GM23338 (cell line): ENCODE measurements at regions not wholly inside any gene's neighbourhood (a gene's known extent, or its start where the extent isn't known, plus 50 kb on each side); places are given as distances from the start of the nearest gene placed in this dataset.

Source experiments
- ATAC-seq: fragments of 200-7000 bp; cut with Tn5 transposase; 3 replicates; pipeline ENCODE4 v1.9.1; 2020
- DNase-seq: peaks from one replicate; pipeline ENCODE4 v3.0.0-alpha.2; 2015; ENCODE audit warnings: low spot score
- H2AFZ ChIP-seq: fragments of 200-600 bp; sonication (generic); 2 replicates; pipeline ENCODE4 v1.8.0; 2016; ENCODE audit warnings: antibody characterized with exemption, mild to moderate bottlenecking, moderate library complexity
- H3F3A ChIP-seq: fragments of 200-600 bp; sonication (generic); replicated peaks from 2 replicates; pipeline ENCODE4 v1.8.0; 2017; ENCODE audit warnings: antibody characterized with exemption, mixed run types, low read depth
- H3K27ac ChIP-seq: fragments of 200-600 bp; sonication (generic); 2 replicates; pipeline ENCODE4 v1.6.1; 2016; ENCODE audit warnings: low read depth
- H3K27me3 ChIP-seq: fragments of 200-600 bp; sonication (generic); 2 replicates; pipeline ENCODE4 v1.8.0; 2016; ENCODE audit warnings: mild to moderate bottlenecking, mixed run types, moderate library complexity; ENCODE audit not compliant: insufficient read depth
- H3K36me3 ChIP-seq: fragments of 200-600 bp; sonication (generic); 2 replicates; pipeline ENCODE4 v1.8.0; 2016; ENCODE audit warnings: mild to moderate bottlenecking; ENCODE audit not compliant: insufficient read depth
- H3K4me1 ChIP-seq: fragments of 200-600 bp; sonication (generic); 2 replicates; pipeline ENCODE4 v1.8.0; 2016; ENCODE audit warnings: mild to moderate bottlenecking, moderate library complexity; ENCODE audit not compliant: insufficient read depth
- H3K4me2 ChIP-seq: fragments of 200-600 bp; sonication (generic); 2 replicates; pipeline ENCODE4 v1.7.1; 2017; ENCODE audit warnings: mixed run types
- H3K4me3 ChIP-seq: fragments of 200-600 bp; sonication (generic); 2 replicates; pipeline ENCODE4 v1.6.1; 2016; ENCODE audit warnings: mixed run types
- H3K79me2 ChIP-seq: fragments of 200-600 bp; sonication (generic); replicated peaks from 2 replicates; pipeline ENCODE4 v1.8.0; 2017; ENCODE audit warnings: mild to moderate bottlenecking; ENCODE audit not compliant: insufficient read depth
- H3K9me2 ChIP-seq: fragments of 200-600 bp; sonication (generic); 2 replicates; pipeline ENCODE4 v1.8.0; 2017; ENCODE audit not compliant: insufficient read depth
- H4K20me1 ChIP-seq: fragments of 200-600 bp; sonication (generic); replicated peaks from 2 replicates; pipeline ENCODE4 v1.8.0; 2017; ENCODE audit warnings: mild to moderate bottlenecking; ENCODE audit not compliant: insufficient read depth
- H3K27ac Mint-ChIP-seq: 2 replicates; pipeline ENCODE4 v1.8.0; 2020; ENCODE audit warnings: inconsistent platforms, mild to moderate bottlenecking, moderate library complexity, mixed read lengths
- H3K27me3 Mint-ChIP-seq: 3 replicates; pipeline ENCODE4 v1.8.0; 2022; ENCODE audit warnings: low read depth, mild to moderate bottlenecking, moderate library complexity, mixed read lengths, inconsistent platforms; ENCODE audit not compliant: insufficient read depth, poor library complexity
- H3K36me3 Mint-ChIP-seq: 3 replicates; pipeline ENCODE4 v1.8.0; 2021; ENCODE audit warnings: low read depth, mild to moderate bottlenecking, inconsistent platforms, moderate library complexity, mixed read lengths
- H3K4me1 Mint-ChIP-seq: 3 replicates; pipeline ENCODE4 v1.8.0; 2020; ENCODE audit warnings: mild to moderate bottlenecking, inconsistent platforms, mixed read lengths
- H3K4me3 Mint-ChIP-seq: 3 replicates; pipeline ENCODE4 v1.8.0; 2021; ENCODE audit warnings: moderate library complexity, mild to moderate bottlenecking, inconsistent platforms, mixed read lengths
- H3K9me3 Mint-ChIP-seq: 3 replicates; pipeline ENCODE4 v1.8.0; 2020; ENCODE audit warnings: moderate library complexity, mild to moderate bottlenecking, inconsistent platforms, mixed read lengths
- CREB1 ChIP-seq: fragments of 250-450 bp; sonication (Bioruptor Pico); IDR thresholded peaks from 2 replicates; pipeline ENCODE4 v1.5.0; 2020; ENCODE audit warnings: low read depth, mild to moderate bottlenecking, moderate library complexity
- EZH2 ChIP-seq: fragments of 200-600 bp; sonication (generic); IDR thresholded peaks from one replicate; pipeline ENCODE4 v1.8.0; 2017; ENCODE audit warnings: antibody characterized with exemption, mild to moderate bottlenecking, low read depth; ENCODE audit not compliant: unreplicated experiment
- EZH2phosphoT487 ChIP-seq: fragments of 200-600 bp; sonication (generic); IDR thresholded peaks from one replicate; pipeline ENCODE4 v1.8.1; 2018; ENCODE audit warnings: antibody characterized with exemption; ENCODE audit not compliant: unreplicated experiment
- JUNB ChIP-seq: IDR thresholded peaks from one replicate; pipeline ENCODE4 v1.6.1; 2016; ENCODE audit warnings: antibody characterized with exemption; ENCODE audit not compliant: unreplicated experiment
- NANOG ChIP-seq: IDR thresholded peaks from 2 replicates; pipeline ENCODE4 v1.6.1; 2016; ENCODE audit warnings: antibody characterized with exemption, borderline replicate concordance
- POLR2AphosphoS5 ChIP-seq: IDR thresholded peaks from 2 replicates; pipeline ENCODE4 v1.6.1; 2016; ENCODE audit warnings: antibody characterized with exemption, low read depth
- ZNF114 ChIP-seq: fragments of 250-450 bp; sonication (Bioruptor Pico); IDR thresholded peaks from 2 replicates; pipeline ENCODE4 v1.5.0; 2020; ENCODE audit warnings: mild to moderate bottlenecking, moderate library complexity
- TF ChIP-seq, protein P1 (sequence below): IDR thresholded peaks from one replicate; pipeline ENCODE4 v1.6.1; 2018; ENCODE audit warnings: antibody characterized with exemption; ENCODE audit not compliant: unreplicated experiment
- TF ChIP-seq, protein P2 (sequence below): fragments of 250-450 bp; sonication (Bioruptor Pico); IDR thresholded peaks from 2 replicates; pipeline ENCODE4 v1.5.0; 2020; ENCODE audit warnings: mild to moderate bottlenecking, moderate library complexity
- TF ChIP-seq, protein P3 (sequence below): IDR thresholded peaks from 2 replicates; pipeline ENCODE4 v1.6.1; 2016; ENCODE audit warnings: antibody characterized with exemption
- TF ChIP-seq, protein P4 (sequence below), 2 experiments: fragments of 200-600 bp in 1 of 2; sonication (generic) in 1 of 2; conservative IDR thresholded peaks; 2 replicates each; pipeline versions ENCODE4 v1.5.1 to v1.6.1; 2016 to 2017; ENCODE audit warnings: antibody characterized with exemption in 2 of 2, low read depth in 2 of 2, mild to moderate bottlenecking in 2 of 2, moderate library complexity in 1 of 2

DNA sequence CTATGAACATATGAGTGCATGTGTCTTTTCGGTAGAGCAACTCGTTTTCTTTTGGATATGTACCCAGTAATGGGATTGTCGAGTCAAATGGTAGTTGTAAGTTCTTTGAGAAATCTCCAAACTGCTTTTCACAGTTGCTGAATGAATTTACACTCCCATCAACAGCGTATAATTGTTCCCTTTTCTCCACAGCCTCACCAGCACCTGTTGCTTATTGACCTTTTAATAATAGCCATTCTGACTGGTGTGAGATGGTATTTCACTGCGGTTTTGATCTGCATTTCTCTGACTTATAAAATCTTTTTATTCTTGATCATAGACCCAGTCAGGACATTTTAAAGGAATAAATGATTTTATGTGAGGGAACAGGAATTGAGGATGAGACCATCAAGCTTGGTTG lies 165.0 kb upstream of the KCTD3 start:
- Mint-ChIP-seq H3K4me1 (peaks cover 6% of the 10 kb centered on the region; the same call in 1 of the 3 replicates), H3K27me3 (no peaks in the 10 kb centered on the region), H3K4me3 (no peak overlapping the region), H3K27ac (no peak overlapping the region), H3K9me3 (no peaks in the 10 kb centered on the region), H3K36me3 (no peaks in the 10 kb centered on the region)
- no peaks in the 10 kb centered on the region for H3K36me3 ChIP-seq
- no peaks in the 10 kb centered on the region for H3K79me2 ChIP-seq
- no peaks in the 10 kb centered on the region for H3K27me3 ChIP-seq
- ATAC-seq, result no peak
- H4K20me1 ChIP-seq, result no peaks in the 10 kb centered on the region
- H3F3A ChIP-seq, result no peaks in the 10 kb centered on the region
- no peak overlapping the region for H3K4me3 ChIP-seq
- no peak for DNase-seq
- 0 out of 2 replicates have a peak, but pooled peaks cover 2% of the 10 kb centered on the region for H3K4me1 ChIP-seq
- no peak overlapping the region for H3K27ac ChIP-seq
- TF ChIP-seq, protein P1, sequence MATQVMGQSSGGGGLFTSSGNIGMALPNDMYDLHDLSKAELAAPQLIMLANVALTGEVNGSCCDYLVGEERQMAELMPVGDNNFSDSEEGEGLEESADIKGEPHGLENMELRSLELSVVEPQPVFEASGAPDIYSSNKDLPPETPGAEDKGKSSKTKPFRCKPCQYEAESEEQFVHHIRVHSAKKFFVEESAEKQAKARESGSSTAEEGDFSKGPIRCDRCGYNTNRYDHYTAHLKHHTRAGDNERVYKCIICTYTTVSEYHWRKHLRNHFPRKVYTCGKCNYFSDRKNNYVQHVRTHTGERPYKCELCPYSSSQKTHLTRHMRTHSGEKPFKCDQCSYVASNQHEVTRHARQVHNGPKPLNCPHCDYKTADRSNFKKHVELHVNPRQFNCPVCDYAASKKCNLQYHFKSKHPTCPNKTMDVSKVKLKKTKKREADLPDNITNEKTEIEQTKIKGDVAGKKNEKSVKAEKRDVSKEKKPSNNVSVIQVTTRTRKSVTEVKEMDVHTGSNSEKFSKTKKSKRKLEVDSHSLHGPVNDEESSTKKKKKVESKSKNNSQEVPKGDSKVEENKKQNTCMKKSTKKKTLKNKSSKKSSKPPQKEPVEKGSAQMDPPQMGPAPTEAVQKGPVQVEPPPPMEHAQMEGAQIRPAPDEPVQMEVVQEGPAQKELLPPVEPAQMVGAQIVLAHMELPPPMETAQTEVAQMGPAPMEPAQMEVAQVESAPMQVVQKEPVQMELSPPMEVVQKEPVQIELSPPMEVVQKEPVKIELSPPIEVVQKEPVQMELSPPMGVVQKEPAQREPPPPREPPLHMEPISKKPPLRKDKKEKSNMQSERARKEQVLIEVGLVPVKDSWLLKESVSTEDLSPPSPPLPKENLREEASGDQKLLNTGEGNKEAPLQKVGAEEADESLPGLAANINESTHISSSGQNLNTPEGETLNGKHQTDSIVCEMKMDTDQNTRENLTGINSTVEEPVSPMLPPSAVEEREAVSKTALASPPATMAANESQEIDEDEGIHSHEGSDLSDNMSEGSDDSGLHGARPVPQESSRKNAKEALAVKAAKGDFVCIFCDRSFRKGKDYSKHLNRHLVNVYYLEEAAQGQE, result no peak
- TF ChIP-seq EZH2phosphoT487, result no peak
- no peak for TF ChIP-seq JUNB
- TF ChIP-seq, protein P2, sequence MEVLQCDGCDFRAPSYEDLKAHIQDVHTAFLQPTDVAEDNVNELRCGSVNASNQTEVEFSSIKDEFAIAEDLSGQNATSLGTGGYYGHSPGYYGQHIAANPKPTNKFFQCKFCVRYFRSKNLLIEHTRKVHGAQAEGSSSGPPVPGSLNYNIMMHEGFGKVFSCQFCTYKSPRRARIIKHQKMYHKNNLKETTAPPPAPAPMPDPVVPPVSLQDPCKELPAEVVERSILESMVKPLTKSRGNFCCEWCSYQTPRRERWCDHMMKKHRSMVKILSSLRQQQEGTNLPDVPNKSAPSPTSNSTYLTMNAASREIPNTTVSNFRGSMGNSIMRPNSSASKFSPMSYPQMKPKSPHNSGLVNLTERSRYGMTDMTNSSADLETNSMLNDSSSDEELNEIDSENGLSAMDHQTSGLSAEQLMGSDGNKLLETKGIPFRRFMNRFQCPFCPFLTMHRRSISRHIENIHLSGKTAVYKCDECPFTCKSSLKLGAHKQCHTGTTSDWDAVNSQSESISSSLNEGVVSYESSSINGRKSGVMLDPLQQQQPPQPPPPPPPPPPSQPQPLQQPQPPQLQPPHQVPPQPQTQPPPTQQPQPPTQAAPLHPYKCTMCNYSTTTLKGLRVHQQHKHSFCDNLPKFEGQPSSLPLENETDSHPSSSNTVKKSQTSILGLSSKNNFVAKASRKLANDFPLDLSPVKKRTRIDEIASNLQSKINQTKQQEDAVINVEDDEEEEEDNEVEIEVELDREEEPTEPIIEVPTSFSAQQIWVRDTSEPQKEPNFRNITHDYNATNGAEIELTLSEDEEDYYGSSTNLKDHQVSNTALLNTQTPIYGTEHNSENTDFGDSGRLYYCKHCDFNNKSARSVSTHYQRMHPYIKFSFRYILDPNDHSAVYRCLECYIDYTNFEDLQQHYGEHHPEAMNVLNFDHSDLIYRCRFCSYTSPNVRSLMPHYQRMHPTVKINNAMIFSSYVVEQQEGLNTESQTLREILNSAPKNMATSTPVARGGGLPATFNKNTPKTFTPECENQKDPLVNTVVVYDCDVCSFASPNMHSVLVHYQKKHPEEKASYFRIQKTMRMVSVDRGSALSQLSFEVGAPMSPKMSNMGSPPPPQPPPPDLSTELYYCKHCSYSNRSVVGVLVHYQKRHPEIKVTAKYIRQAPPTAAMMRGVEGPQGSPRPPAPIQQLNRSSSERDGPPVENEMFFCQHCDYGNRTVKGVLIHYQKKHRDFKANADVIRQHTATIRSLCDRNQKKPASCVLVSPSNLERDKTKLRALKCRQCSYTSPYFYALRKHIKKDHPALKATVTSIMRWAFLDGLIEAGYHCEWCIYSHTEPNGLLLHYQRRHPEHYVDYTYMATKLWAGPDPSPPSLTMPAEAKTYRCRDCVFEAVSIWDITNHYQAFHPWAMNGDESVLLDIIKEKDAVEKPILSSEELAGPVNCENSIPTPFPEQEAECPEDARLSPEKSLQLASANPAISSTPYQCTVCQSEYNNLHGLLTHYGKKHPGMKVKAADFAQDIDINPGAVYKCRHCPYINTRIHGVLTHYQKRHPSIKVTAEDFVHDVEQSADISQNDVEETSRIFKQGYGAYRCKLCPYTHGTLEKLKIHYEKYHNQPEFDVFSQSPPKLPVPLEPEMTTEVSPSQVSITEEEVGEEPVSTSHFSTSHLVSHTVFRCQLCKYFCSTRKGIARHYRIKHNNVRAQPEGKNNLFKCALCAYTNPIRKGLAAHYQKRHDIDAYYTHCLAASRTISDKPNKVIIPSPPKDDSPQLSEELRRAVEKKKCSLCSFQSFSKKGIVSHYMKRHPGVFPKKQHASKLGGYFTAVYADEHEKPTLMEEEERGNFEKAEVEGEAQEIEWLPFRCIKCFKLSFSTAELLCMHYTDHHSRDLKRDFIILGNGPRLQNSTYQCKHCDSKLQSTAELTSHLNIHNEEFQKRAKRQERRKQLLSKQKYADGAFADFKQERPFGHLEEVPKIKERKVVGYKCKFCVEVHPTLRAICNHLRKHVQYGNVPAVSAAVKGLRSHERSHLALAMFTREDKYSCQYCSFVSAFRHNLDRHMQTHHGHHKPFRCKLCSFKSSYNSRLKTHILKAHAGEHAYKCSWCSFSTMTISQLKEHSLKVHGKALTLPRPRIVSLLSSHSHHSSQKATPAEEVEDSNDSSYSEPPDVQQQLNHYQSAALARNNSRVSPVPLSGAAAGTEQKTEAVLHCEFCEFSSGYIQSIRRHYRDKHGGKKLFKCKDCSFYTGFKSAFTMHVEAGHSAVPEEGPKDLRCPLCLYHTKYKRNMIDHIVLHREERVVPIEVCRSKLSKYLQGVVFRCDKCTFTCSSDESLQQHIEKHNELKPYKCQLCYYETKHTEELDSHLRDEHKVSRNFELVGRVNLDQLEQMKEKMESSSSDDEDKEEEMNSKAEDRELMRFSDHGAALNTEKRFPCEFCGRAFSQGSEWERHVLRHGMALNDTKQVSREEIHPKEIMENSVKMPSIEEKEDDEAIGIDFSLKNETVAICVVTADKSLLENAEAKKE (CRISPR knock-in tag), result no peak
- TF ChIP-seq ZNF114 (CRISPR knock-in tag), result no peak
- no peak for TF ChIP-seq EZH2
- TF ChIP-seq NANOG, result no peak
- no peak for TF ChIP-seq POLR2AphosphoS5
- TF ChIP-seq, protein P3, sequence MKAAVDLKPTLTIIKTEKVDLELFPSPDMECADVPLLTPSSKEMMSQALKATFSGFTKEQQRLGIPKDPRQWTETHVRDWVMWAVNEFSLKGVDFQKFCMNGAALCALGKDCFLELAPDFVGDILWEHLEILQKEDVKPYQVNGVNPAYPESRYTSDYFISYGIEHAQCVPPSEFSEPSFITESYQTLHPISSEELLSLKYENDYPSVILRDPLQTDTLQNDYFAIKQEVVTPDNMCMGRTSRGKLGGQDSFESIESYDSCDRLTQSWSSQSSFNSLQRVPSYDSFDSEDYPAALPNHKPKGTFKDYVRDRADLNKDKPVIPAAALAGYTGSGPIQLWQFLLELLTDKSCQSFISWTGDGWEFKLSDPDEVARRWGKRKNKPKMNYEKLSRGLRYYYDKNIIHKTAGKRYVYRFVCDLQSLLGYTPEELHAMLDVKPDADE, result no peak
- TF ChIP-seq CREB1, result no peak
- TF ChIP-seq, protein P4, sequence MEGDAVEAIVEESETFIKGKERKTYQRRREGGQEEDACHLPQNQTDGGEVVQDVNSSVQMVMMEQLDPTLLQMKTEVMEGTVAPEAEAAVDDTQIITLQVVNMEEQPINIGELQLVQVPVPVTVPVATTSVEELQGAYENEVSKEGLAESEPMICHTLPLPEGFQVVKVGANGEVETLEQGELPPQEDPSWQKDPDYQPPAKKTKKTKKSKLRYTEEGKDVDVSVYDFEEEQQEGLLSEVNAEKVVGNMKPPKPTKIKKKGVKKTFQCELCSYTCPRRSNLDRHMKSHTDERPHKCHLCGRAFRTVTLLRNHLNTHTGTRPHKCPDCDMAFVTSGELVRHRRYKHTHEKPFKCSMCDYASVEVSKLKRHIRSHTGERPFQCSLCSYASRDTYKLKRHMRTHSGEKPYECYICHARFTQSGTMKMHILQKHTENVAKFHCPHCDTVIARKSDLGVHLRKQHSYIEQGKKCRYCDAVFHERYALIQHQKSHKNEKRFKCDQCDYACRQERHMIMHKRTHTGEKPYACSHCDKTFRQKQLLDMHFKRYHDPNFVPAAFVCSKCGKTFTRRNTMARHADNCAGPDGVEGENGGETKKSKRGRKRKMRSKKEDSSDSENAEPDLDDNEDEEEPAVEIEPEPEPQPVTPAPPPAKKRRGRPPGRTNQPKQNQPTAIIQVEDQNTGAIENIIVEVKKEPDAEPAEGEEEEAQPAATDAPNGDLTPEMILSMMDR (conservative IDR thresholded peaks at IDR 0.05; ENCODE audit: low read depth in 2 of 2), result no peak
- no peak overlapping the region for H3K4me2 ChIP-seq
- no peak overlapping the region for H2AFZ ChIP-seq
- H3K9me2 ChIP-seq, result no peaks in the 10 kb centered on the region
